Islet of Langerhans (tissue), 1 donor: ENCODE measurements at regions not wholly inside any gene's neighbourhood (a gene's known extent, or its start where the extent isn't known, plus 50 kb on each side); places are given as distances from the start of the nearest gene placed in this dataset.
"Not testable (repeated sequence)": the region's sequence is repeated elsewhere in the genome, so short reads cannot be mapped to it uniquely, and the experiment has no call there.

Source experiments
- FAIRE-seq: peaks from one replicate; lab custom pipeline; 2011; peaks lifted over from hg19 to GRCh38; lab: Jason Lieb, UNC

- no peak for FAIRE-seq
These were observed 128.2 kb upstream of the RASEF start for GRCh38 chr9:83191154-83191553.

- FAIRE-seq = not testable (repeated sequence)
These were observed 126.1 kb upstream of the RASEF start for GRCh38 chr9:83189026-83189425.

GRCh38 chr9:83188277-83188676 lies 125.3 kb upstream of the RASEF start:
- no peak for FAIRE-seq

- no peak for FAIRE-seq
These were observed 123.3 kb upstream of the RASEF start for GRCh38 chr9:83186155-83186737.

DNA sequence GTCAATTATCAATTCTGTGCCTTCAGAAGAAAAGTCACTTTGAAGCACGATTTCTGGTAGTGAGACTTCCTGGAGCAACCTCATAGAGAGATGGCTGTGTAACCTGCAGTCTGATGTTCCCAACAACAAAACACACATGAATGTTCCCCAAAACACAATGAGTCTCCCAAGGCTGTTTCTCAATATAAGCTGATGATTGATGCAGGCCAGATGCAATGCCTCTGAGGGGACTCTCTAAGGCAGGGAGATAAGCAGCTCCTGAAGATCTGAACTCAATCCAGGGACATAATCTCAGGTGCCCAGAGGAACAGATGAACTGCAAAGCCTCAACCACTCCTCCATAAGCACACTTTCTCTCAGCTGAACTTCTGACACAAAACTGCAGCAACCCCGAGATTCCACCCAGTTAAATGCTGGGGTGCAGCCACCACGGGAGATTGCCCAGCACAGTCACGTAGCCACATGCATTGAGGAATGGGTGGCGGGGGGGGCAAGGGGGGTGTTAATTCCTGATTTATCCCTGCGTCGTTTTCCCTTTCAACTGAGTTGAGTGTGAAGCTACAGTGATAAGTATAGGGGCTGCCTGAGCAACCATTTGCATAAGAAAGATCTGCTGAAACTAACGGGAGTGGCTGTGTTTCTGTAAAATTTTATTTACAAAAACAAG lies 122.7 kb upstream of the RASEF start:
- no peak for FAIRE-seq

DNA sequence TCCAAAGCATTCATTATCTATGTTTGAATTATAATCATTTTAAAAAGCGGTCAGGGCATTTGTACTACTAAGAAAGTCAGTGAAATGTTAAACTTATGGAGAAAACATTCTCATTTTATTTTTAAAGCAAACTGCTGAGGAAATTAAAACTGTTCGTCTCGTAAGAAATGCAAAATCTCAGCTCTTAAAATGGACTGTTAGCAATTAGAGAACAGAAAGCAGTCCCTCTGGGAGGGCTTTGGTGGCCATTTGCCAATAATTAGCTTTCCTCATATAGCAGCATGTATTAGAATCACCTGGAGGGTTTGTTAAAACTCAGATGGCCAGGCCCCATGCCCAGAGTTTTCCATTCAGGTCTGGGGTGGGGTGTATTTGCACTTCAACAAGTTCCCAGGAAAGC lies 120.7 kb upstream of the RASEF start:
- FAIRE-seq = no peak

DNA sequence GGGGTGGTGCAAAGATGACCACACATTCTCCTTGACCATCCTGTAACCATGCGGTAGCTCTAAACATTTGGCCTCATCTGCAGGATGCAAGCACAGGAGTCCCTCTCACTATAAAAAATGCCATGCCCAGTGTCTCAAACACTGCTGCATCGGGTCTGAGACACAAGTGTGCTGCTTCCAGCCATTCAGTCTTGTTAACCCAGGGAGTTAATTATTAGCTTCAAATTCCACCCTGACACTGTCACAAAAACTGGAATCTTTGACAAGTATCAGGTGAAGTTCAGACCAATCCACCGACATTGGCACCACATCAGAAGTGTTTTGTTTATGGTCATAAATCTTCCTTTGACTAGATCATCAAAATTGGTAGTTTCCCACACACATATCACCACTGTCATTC lies 119.1 kb upstream of the RASEF start:
- no peak for FAIRE-seq

DNA sequence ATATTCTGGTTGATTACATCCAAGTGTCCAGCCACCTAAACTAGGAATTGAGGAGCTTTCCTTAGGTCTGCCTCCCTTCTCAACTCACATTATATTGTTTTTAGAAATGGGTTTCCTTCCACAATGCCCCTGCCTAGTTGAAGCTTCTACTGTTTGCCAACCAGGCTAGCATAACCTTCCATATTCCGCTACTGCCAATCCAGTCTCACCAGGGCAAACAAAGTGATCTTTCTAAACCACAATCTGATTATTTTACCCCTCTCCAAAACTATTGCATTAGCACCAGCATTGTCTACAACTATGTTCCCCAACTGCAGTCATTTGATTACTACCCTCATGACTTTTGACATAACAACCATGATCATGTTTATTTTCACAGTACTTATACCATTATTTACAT lies 115.8 kb upstream of the RASEF start:
- no peak for FAIRE-seq

GRCh38 chr9:83177747-83178146 lies 114.8 kb upstream of the RASEF start:
- FAIRE-seq = no peak

GRCh38 chr9:83167126-83167525 lies 104.2 kb upstream of the RASEF start:
- no peak for FAIRE-seq

DNA sequence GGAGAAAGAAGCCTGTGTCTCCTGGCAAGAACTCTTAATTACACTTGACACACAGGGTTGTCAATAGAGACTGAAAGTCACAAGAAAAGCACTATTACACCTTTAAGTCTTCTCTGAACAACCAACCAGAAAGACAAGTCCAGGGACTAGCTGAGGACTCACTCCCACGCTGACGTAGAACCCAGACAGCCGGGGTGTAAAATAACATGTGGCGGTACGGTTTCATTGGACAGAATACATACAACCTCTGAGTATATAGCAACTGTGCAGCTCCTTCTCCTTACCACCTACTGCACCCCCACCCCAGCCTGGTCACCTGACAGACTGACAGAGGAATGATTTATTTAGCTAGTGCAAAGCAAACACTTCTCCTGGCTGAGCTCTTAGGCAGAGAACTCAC lies 103.4 kb upstream of the RASEF start:
- FAIRE-seq = no peak

GRCh38 chr9:83155733-83156132 lies 92.8 kb upstream of the RASEF start:
- FAIRE-seq = no peak

- FAIRE-seq = no peak
These were observed 91.9 kb upstream of the RASEF start for GRCh38 chr9:83154821-83155220.

GRCh38 chr9:83154087-83154736 lies 91.3 kb upstream of the RASEF start:
- FAIRE-seq = peak; percentile 78

- FAIRE-seq = no peak
These were observed 90.1 kb upstream of the RASEF start for GRCh38 chr9:83153030-83153429.

- FAIRE-seq = no peak
These were observed 88.7 kb upstream of the RASEF start for GRCh38 chr9:83151627-83152137.

DNA sequence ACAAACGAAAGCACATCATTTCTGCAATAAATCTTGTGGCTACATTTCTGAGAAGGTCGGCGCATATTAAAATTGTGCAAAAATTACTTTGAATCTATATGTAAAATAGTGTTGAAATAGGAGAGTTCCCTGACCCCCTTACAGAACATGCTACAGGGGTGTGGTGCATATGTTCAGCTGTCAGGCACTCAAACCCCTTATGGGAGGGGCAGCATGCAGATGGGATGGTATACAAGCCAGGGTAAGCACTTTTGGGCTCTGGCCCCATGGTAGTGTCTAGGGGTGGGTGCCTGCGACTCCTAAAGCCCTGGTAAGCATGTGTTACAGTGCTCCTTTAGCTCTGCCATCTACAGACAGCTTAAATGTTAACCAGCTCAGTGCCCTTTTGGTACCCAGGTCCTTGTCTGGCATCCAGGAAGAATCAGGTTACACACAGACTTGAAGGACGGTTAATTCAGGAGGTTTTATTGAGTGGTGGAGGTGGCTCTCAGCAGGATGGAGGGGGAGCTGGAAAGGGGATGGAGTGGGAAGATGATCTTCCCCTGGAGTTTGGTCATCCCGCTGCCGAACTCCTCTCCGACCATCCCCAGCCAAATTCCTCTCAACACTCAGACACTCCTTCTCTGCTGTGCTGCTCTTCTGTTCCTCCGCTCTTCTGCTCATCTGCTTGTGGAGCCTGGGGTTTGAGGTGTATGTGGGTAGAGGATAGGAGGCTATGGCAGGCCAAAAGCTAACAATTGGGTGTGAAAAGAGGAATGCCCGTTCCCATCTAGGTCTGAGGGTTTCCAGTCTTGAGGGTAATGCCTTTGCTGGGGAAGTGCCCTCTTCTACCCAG lies 84.6 kb upstream of the RASEF start:
- no peak for FAIRE-seq

DNA sequence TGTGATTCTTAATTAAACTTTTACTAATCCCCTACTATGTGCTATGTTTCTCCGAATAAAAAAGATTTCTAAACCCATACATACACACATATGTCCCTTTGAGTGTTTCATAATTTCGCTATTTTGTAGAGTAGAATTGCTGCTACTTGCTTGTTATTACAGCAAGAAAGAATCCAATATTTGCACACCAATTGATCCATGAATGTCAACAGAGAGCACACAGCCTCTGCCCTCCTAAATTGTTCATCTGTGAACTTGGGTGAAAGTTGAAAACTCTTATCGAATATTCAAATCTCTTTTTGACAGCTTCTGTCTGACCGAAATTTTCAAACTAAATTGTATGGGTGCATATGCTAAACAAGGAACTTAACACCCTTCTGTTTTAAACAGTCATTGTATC lies 83.4 kb upstream of the RASEF start:
- no peak for FAIRE-seq

GRCh38 chr9:83144492-83144891 lies 81.5 kb upstream of the RASEF start:
- FAIRE-seq = no peak

DNA sequence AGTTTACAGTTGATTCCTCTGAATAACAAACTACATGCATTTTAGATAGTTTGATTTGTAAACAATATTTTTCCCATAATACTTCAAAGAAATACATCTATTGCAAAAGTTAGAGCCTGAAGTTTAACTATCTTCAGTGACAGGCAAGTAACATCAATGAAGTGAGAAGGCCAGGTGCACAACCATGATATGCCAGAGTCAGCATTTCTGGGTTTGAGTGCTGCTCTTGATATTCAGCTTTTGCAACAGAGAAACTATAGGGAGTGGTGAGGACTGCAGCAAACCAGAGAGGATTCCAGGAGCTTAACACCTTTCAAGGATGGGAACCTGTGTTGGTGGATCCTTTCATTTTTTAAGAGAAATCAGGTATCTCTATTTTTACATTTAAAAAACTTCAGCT lies 79.4 kb upstream of the RASEF start:
- no peak for FAIRE-seq

- FAIRE-seq = no peak
These were observed 78.9 kb upstream of the RASEF start for GRCh38 chr9:83141887-83142286.

GRCh38 chr9:83140061-83140460 lies 77.1 kb upstream of the RASEF start:
- no peak for FAIRE-seq
